Tibial nerve (tissue), 4 donors: ENCODE measurements at regions not wholly inside any gene's neighbourhood (a gene's known extent, or its start where the extent isn't known, plus 50 kb on each side); places are given as distances from the start of the nearest gene placed in this dataset.

Experiments used
- EP300 ChIP-seq, 2 donors: sonication (generic); formaldehyde crosslinking; IDR thresholded peaks; one replicate each; pipeline ENCODE4 v1.6.1; 2017; ENCODE audit warnings: antibody characterized with exemption in 2 of 2, mild to moderate bottlenecking in 1 of 2
- POLR2A ChIP-seq, 2 donors: fragments of 450-650 bp; IDR thresholded peaks; one replicate each; pipeline ENCODE4 v1.6.1; 2017; ENCODE audit warnings: antibody characterized with exemption in 2 of 2, mild to moderate bottlenecking in 2 of 2, moderate library complexity in 2 of 2
- TF ChIP-seq, protein P1 (sequence below), 5 experiments: fragments of 200-600 bp in 3 of 5; fragments of 450-650 bp in 2 of 5; sonication (generic) in 3 of 5; IDR thresholded peaks; one replicate each; pipeline ENCODE4 v1.5.1; 2016 to 2019; ENCODE audit warnings: antibody characterized with exemption in 5 of 5, mild to moderate bottlenecking in 3 of 5, moderate library complexity in 2 of 5

DNA sequence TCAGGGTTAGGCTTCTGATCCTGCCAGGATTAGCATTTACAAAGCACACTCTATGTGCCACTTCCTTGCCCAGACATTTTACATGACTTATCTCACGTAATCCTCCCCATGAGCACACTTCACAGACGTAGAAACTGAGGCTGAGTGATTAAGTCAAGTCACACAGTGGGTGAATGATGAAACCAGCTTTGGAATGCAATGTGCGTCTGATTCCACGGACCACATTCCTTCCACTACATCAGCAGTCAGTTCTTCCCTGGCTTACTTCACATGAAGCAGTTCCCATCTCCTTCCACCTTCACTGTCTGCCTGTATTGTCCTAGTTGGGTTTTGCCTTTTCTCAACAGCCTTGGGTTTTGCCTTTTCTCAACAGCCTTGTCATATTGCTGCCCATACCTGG, 134.3 kb upstream of the PPARGC1A start:
- TF ChIP-seq POLR2A (IDR thresholded peaks at IDR 0.05), result no peak
- TF ChIP-seq, protein P1, sequence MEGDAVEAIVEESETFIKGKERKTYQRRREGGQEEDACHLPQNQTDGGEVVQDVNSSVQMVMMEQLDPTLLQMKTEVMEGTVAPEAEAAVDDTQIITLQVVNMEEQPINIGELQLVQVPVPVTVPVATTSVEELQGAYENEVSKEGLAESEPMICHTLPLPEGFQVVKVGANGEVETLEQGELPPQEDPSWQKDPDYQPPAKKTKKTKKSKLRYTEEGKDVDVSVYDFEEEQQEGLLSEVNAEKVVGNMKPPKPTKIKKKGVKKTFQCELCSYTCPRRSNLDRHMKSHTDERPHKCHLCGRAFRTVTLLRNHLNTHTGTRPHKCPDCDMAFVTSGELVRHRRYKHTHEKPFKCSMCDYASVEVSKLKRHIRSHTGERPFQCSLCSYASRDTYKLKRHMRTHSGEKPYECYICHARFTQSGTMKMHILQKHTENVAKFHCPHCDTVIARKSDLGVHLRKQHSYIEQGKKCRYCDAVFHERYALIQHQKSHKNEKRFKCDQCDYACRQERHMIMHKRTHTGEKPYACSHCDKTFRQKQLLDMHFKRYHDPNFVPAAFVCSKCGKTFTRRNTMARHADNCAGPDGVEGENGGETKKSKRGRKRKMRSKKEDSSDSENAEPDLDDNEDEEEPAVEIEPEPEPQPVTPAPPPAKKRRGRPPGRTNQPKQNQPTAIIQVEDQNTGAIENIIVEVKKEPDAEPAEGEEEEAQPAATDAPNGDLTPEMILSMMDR (IDR thresholded peaks at IDR 0.05), result no peak
- no peak for TF ChIP-seq EP300 (IDR thresholded peaks at IDR 0.05)
